Esophagus squamous epithelium (tissue), 4 donors: ENCODE measurements at regions not wholly inside any gene's neighbourhood (a gene's known extent, or its start where the extent isn't known, plus 50 kb on each side); places are given as distances from the start of the nearest gene placed in this dataset.

Source experiments
- CTCF ChIP-seq, 6 experiments: fragments of 450-650 bp in 4 of 6; fragments of 200-600 bp in 2 of 6; sonication (generic) in 2 of 6; IDR thresholded peaks; one replicate each; pipeline ENCODE4 v1.5.1; 2016 to 2019; ENCODE audit warnings: antibody characterized with exemption in 6 of 6, mild to moderate bottlenecking in 4 of 6, moderate library complexity in 4 of 6
- POLR2A ChIP-seq, 4 donors: fragments of 450-650 bp; IDR thresholded peaks; one replicate each; pipeline ENCODE4 v1.6.1; 2017; ENCODE audit warnings: antibody characterized with exemption in 4 of 4, mild to moderate bottlenecking in 4 of 4, moderate library complexity in 3 of 4

- TF ChIP-seq CTCF (IDR thresholded peaks at IDR 0.05), result no peak
- no peak for TF ChIP-seq POLR2A (IDR thresholded peaks at IDR 0.05)
These were observed 67.4 kb upstream of the FBRSL1 start for GRCh38 chr12:132422381-132423043.
